HUES48 (cell line): ENCODE measurements at regions not wholly inside any gene's neighbourhood (a gene's known extent, or its start where the extent isn't known, plus 50 kb on each side); places are given as distances from the start of the nearest gene placed in this dataset.
A peak's percentile ranks its signal among the peaks of the same experiment; 100 is the strongest.
"Not testable (repeated sequence)": the region's sequence is repeated elsewhere in the genome, so short reads cannot be mapped to it uniquely, and the experiment has no call there.

Experiments
- H3K27ac ChIP-seq: one replicate; pipeline ENCODE4 v1.7.0; 2013; ENCODE audit warnings: low read depth, low read length, inconsistent platforms
- H3K27me3 ChIP-seq: 2 replicates; pipeline ENCODE4 v1.6.1; 2013; ENCODE audit warnings: mild to moderate bottlenecking, low read length; ENCODE audit not compliant: control insufficient read depth, insufficient read depth
- H3K36me3 ChIP-seq: 2 replicates; pipeline ENCODE4 v1.6.1; 2013; ENCODE audit warnings: low read length; ENCODE audit not compliant: control insufficient read depth, insufficient read depth
- H3K4me1 ChIP-seq: 2 replicates; pipeline ENCODE4 v1.6.1; 2013; ENCODE audit warnings: mild to moderate bottlenecking, low read length; ENCODE audit not compliant: control insufficient read depth, insufficient read depth
- H3K4me3 ChIP-seq: 2 replicates; pipeline ENCODE4 v1.5.1; 2013; ENCODE audit warnings: mild to moderate bottlenecking, low read depth, low read length
- H3K9ac ChIP-seq: 2 replicates; pipeline ENCODE4 v1.6.1; 2013; ENCODE audit warnings: mild to moderate bottlenecking, low read depth, low read length, moderate library complexity
- H3K9me3 ChIP-seq: 2 replicates; pipeline ENCODE4 v1.6.1; 2013; ENCODE audit warnings: low read length; ENCODE audit not compliant: control insufficient read depth, insufficient read depth

DNA sequence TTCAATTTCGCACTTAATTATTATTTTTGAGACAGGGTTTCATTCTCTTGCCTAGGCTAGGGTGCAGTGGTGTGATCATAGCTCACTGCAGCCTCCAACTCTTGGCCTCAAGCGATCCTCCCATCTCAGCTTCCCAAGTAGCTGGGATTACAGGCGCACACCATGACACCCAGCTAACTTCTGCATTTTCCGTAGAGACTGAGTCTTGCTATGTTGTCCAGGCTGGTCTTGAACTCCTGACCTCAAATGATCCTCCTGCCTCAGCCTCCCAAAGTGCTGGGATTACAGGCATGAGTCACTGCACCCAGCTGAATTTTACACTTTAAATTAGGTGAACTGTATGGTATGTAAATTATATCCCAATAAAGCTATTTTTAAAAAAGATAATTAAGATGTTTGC, 90.6 kb upstream of the CASZ1 start:
- not testable (repeated sequence) for H3K9ac ChIP-seq, H3K4me3 ChIP-seq, H3K27ac ChIP-seq, H3K9me3 ChIP-seq, H3K36me3 ChIP-seq
- Histone ChIP-seq H3K4me1 (peaks cover 15% of the 10 kb centered on the region; the same call in 1 of the 2 replicates), H3K27me3 (peaks cover 25% of the 10 kb centered on the region)

DNA sequence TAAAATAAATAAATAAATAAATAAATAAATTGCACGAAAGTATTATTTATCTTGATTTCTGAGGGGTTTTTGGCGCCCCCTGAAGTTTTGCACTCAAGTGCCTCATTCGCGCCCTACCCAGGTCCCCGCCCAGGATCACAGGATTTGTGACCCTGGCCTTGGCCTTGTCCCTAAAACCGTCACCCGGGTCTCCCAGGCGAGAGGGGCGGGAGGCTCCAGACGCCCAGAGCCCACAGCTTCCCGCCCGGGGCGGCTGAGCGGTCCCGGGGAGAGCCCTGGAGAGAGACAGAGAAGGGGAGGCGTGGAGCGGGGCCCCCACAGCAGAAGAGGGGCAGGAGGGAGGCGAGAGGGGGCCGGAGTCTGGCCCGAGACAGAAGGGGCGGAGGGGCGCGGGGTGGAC, 91.8 kb upstream of the CASZ1 start:
- Histone ChIP-seq H3K36me3 (no peaks in the 10 kb centered on the region), H3K9me3 (no peaks in the 10 kb centered on the region), H3K9ac (no peak overlapping the region), H3K4me1 (peaks cover 15% of the 10 kb centered on the region; the same call in 1 of the 2 replicates), H3K27me3 (peaks cover 25% of the 10 kb centered on the region), H3K4me3 (peak overlapping the region; percentile 45; the same call in 1 of the 2 replicates), H3K27ac (no peak overlapping the region)

DNA sequence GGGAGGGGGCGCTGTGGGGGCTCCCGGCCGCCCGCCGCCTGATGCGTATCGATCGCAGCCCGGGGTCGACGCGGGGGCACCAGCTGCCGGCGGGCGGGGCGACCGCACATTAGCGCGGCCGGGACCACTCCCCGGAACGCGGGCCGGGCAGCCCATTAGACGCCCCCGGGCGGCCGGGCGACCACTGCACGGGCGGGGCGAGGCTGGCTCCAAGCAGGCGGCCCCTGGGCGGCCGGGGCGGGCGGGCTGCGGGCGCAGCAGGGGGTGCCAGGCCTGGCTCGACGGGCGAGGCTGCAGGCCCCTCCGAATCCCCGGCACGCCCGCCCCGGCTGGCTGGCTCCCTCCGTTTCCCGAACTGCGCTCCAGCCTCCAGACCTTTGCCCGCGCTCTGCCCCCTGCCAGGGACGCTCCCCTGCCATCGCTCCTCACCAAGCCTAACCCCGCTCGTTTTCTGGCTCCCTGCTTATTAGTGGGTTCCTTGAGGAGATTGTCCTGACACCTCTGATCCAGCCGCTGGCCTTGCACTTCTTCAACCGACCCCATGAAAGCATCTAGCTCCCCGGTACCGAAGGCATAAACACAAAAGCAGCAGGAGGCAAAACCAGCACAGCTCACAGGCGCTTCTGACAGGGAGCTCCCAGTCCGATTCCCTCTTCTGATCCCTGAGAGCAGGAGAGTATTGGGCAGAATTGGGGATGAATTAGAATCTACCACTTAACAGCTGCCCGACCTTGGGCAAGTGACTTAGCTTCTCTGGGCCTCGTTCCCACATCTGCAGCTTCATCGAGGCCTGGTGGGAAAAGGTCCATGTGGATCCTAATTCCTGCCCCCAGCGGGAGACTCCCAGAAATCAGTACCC, 92.6 kb upstream of the CASZ1 start:
- peaks cover 25% of the 10 kb centered on the region for H3K27me3 ChIP-seq
- peaks cover 15% of the 10 kb centered on the region; the same call in 1 of the 2 replicates for H3K4me1 ChIP-seq
- no peaks in the 10 kb centered on the region for H3K36me3 ChIP-seq
- H3K9me3 ChIP-seq = no peaks in the 10 kb centered on the region
- H3K4me3 ChIP-seq = peak overlapping the region; percentile 45
- peak overlapping the region; percentile 12 for H3K27ac ChIP-seq
- no peak overlapping the region for H3K9ac ChIP-seq

DNA sequence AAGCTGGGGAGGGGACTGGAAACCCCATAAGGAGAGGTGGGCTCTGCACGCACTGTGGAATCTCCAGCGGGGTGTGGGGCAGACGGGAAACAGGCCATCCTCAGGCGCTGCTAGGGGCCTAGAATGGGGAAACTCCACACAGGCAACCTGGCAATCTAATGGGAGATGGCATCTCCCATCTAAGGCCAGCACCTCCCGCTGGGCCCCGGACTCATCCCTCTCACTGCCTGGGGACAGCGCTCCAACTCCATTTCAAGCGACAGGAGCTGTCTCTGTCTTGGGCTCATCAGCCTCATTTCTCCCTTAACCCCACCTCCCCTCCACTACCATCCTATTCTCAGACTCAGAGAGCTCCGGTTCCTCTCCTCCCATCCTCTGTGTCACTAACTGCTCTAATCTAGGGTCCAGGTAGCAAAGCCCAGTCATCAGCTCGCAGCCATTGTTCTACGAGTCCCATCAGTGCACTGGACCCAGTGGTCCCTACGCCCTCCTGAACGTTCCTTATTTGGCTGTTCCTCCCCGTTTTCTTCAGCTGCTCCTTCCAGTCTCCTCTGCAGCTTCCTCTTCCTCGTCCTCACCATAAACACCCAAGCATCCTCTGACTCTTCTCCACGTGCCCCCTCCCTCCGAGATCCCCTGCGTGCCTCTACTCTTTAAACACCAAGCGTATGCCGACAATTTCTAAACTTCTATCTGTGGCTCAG, 93.4 kb upstream of the CASZ1 start:
- Histone ChIP-seq H3K4me1 (peaks cover 15% of the 10 kb centered on the region; the same call in 1 of the 2 replicates), H3K9ac (no peak overlapping the region), H3K27ac (no peak overlapping the region), H3K4me3 (no peak overlapping the region), H3K36me3 (no peaks in the 10 kb centered on the region), H3K27me3 (peaks cover 25% of the 10 kb centered on the region), H3K9me3 (no peaks in the 10 kb centered on the region)

DNA sequence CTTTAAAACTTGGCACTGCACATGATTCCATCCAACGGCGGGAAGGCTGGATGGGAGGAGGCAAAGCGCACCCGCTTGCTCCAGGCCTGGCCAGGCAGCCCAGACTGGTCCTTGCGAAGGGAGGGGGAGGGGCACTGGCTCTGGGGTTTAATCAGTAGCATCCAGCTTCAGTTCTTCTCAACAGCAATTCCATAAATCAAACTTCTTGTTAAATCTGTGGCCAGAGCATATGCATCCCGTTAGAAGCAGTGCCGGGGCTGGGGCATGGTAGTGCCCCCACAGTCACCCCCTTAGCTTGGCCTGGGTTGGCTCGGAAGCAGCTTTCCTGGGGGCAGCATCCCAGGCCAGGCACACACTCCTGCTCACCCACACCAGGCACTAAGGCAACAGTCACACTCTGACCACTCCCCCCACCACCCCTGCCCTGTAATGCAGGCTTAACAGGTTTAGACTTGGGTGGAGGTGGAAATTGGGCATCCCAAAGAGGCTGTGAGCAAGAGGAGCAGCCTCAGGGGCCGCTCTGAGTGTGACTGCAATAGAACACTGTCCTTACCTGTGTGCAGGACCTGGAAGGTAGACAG, 94.1 kb upstream of the CASZ1 start:
- Histone ChIP-seq H3K27me3 (peaks cover 25% of the 10 kb centered on the region), H3K9me3 (no peaks in the 10 kb centered on the region)

DNA sequence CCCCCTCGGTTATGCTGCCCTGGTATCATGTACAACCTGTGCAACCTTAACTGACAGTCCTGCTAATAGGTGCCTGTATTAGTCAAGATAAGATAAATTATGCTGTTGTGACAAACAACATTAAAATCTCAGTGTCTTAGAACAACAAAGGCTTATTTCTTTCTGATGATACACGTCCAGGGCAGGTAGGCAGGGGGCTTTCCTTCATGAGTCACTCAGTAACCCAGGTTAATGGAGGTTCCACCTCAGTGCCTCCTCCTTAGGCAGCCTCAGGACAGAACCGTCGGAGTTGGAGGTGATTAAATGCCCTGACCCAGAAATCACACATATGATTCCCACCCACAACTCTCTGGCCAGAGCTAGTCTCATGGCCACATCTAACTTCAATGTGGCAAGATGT, 94.6 kb upstream of the CASZ1 start:
- H3K9ac ChIP-seq = no peak overlapping the region
- H3K4me3 ChIP-seq = no peak overlapping the region
- H3K36me3 ChIP-seq = no peaks in the 10 kb centered on the region
- H3K27ac ChIP-seq = no peak overlapping the region
- no peaks in the 10 kb centered on the region for H3K9me3 ChIP-seq
- H3K4me1 ChIP-seq = peaks cover 15% of the 10 kb centered on the region; the same call in 1 of the 2 replicates
- peaks cover 25% of the 10 kb centered on the region for H3K27me3 ChIP-seq

More for the DNA sequence above, 94.1 kb upstream of the CASZ1 start:
- H3K27ac ChIP-seq = no peak overlapping the region
- no peaks in the 10 kb centered on the region for H3K36me3 ChIP-seq
- H3K9ac ChIP-seq = no peak overlapping the region
- peaks cover 15% of the 10 kb centered on the region; the same call in 1 of the 2 replicates for H3K4me1 ChIP-seq
- H3K4me3 ChIP-seq = no peak overlapping the region

DNA sequence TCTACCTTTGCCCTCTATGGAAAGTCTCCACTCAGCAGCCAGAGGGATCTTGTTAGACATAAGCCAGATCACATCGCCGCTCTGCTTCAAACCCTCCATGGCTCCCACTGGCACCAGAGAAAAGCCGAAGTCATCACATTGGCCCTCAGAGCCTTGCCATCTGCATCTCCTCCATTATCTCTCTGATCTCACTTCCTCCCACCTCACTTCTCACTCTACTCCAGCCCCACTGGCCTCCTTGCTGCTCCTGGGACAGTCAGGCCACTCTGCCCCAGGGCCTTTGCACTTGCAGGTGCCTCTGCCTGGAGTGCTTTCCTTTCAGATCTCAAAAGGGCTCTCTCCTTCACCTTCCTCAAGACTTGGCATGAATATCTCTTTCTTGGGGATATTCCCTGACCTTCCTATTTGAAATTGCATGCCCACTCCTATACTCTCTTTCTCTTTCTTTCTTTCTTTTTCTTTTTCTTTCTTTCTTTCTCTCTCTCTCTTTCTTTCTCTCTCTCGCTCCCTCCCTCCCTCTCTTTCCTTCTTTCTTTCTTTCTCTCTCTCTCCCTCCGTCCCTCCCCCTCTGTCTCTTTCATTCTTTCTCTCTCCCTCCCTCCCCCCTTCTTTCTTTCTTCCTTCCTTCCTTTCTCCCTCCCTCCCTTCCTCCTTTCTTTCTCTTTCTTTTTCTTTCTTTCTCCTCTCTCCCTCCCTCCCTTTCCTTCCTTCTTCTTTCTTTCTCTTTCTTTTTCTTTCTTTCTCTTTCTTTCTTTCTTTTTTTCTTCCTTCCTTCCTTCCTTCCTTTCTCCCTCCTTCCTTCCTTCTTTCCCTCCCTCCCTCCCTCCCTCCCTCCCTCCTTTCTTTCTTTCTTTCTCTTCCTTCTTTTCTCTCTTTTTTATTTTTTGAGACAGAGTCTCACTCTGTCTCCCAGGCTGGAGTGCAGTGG, 96.0 kb upstream of the CASZ1 start:
- peaks cover 25% of the 10 kb centered on the region for H3K27me3 ChIP-seq
- H3K4me1 ChIP-seq = peaks cover 15% of the 10 kb centered on the region; the same call in 1 of the 2 replicates
- H3K9me3 ChIP-seq = no peaks in the 10 kb centered on the region
- H3K4me3 ChIP-seq = no peak overlapping the region
- H3K9ac ChIP-seq = no peak overlapping the region
- H3K27ac ChIP-seq = no peak overlapping the region
- no peaks in the 10 kb centered on the region for H3K36me3 ChIP-seq

DNA sequence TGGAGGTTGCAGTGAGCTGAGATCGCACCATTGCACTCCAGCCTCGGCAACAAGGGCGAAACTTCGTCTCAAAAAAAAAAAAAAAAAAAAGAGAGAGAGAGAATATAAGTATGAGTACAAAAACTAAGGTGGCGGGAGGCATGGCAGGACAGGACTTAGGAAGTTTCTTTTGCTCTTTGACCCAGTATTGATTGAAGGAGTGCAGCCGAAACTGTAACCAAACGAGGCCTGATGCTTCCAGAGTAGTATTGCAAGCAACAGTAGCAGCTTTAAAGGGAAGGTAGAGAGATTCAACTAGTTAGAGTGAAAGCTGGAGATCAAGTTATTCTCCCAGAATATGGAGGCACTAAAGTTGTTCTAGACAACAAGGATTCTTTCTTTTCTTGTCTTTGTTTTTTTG, 99.2 kb upstream of the CASZ1 start:
- no peak overlapping the region for H3K9ac ChIP-seq
- H3K9me3 ChIP-seq = no peaks in the 10 kb centered on the region
- no peaks in the 10 kb centered on the region for H3K36me3 ChIP-seq
- peaks cover 7% of the 10 kb centered on the region for H3K27me3 ChIP-seq
- no peak overlapping the region for H3K4me3 ChIP-seq
- H3K27ac ChIP-seq = no peak overlapping the region
- H3K4me1 ChIP-seq = peaks cover 13% of the 10 kb centered on the region

DNA sequence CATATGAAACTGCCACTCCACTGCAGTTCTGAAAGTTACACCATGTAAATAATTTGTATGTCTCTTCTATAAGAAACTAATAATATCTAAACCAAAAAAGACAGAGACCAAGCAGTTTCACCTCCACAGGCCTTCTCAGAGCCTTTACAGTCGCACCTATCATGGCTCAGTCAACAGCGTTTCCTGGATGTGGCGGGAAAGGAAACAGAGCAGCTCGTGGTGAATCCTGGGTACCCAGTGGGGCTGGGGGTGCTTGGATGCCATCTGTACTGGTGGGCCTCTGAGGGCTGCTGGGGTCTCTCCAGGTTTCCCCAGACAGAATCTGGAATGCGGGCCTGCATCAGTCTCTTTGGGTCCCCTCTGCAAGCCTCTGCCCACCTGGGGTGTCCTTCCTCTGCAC, 100.2 kb upstream of the CASZ1 start:
- Histone ChIP-seq H3K27ac (no peak overlapping the region), H3K36me3 (no peaks in the 10 kb centered on the region), H3K9ac (no peak overlapping the region), H3K4me1 (peaks cover 23% of the 10 kb centered on the region), H3K4me3 (no peak overlapping the region), H3K27me3 (no peaks in the 10 kb centered on the region; the same call in 1 of the 2 replicates), H3K9me3 (no peaks in the 10 kb centered on the region)

DNA sequence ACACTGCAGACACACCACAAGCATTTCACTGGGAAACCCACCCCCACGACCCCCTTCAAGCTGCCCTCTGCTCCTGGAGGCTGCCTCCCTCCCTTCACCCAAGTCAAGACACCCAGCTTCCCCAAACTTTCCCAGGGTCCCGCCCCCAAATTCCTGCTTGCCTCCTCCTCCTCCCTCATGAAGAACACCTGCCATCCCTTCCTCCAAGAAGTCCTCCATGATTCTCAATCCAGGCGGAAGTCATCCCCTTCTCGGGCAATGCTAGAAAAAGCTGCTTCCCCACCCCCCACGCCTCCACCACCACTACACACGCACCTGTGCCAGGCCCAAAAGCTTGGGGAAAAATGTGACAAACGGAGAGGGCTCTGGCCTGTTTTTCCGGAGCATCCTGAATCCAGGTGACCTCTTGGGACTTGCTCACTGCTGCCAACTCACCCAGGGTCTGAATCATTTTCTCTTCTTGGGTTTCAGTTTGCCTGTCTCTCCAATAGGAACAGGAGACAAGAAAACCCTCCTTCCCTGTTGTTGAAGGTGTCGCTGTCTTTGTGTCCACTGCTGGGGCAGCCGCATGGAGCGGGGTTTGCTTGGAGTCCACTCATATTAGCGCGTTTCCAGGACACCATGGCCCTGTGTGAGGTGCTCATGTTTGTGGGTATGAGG, 101.0 kb upstream of the CASZ1 start:
- H3K9ac ChIP-seq = no peak overlapping the region
- H3K27me3 ChIP-seq = no peaks in the 10 kb centered on the region; the same call in 1 of the 2 replicates
- peaks cover 25% of the 10 kb centered on the region for H3K4me1 ChIP-seq

More for the DNA sequence above, 101.0 kb upstream of the CASZ1 start:
- no peaks in the 10 kb centered on the region for H3K9me3 ChIP-seq
- no peak overlapping the region for H3K4me3 ChIP-seq
- no peak overlapping the region for H3K27ac ChIP-seq
- no peaks in the 10 kb centered on the region for H3K36me3 ChIP-seq
